ENCODE measurements at regions not wholly inside any gene's neighbourhood (a gene's known extent, or its start where the extent isn't known, plus 50 kb on each side); places are given as distances from the start of the nearest gene placed in this dataset.

DNA sequence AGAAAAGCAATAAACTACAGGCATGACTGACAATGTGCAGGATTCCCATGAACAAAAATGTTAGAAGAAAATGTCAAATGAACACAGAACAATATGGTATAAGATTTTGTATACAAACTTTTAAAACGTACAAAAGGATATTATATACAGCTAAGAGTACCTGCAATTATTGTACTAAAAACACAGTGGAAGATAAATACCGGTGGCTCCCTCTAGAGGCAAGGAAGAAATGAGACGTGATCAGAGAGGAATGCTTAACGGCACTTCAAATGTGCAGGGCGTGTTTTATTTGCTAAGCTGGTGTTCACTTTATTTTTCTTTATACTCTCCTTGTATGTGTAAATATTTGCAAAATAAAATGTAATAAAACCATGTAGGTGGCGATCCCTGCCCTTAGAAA is 191.8 kb upstream of the SAMSN1 start:
- H4K20me1 ChIP-seq (ENCODE audit: insufficient read depth, poor library complexity, severe bottlenecking), result no peaks in the 10 kb centered on the region
- peak; percentile 66 for DNase-seq (ENCODE audit: low spot score)
- no peak overlapping the region for H2AFZ ChIP-seq
- H3K27ac ChIP-seq, result no peak overlapping the region
- no peaks in the 10 kb centered on the region for H3K27me3 ChIP-seq
- no peaks in the 10 kb centered on the region for H3K4me1 ChIP-seq (ENCODE audit: insufficient read depth)
- H3K9me2 ChIP-seq (replicated peaks; ENCODE audit: insufficient read depth), result no peaks in the 10 kb centered on the region
- 31% methylated on average over 6 of the region's 6 CpGs for WGBS (ENCODE audit: low lambda C conversion rate, missing lambda C conversion rate)
- H3K4me3 ChIP-seq, result no peak overlapping the region
- H3K9me3 ChIP-seq (ENCODE audit: low read depth), result no peaks in the 10 kb centered on the region
- H3K79me2 ChIP-seq, result no peaks in the 10 kb centered on the region
- H3K4me2 ChIP-seq, result no peak overlapping the region
- no peak for TF ChIP-seq EZH2phosphoT487 (IDR thresholded peaks at IDR 0.05; ENCODE audit: low read depth, severe bottlenecking, unreplicated experiment)
- TF ChIP-seq, protein P1, sequence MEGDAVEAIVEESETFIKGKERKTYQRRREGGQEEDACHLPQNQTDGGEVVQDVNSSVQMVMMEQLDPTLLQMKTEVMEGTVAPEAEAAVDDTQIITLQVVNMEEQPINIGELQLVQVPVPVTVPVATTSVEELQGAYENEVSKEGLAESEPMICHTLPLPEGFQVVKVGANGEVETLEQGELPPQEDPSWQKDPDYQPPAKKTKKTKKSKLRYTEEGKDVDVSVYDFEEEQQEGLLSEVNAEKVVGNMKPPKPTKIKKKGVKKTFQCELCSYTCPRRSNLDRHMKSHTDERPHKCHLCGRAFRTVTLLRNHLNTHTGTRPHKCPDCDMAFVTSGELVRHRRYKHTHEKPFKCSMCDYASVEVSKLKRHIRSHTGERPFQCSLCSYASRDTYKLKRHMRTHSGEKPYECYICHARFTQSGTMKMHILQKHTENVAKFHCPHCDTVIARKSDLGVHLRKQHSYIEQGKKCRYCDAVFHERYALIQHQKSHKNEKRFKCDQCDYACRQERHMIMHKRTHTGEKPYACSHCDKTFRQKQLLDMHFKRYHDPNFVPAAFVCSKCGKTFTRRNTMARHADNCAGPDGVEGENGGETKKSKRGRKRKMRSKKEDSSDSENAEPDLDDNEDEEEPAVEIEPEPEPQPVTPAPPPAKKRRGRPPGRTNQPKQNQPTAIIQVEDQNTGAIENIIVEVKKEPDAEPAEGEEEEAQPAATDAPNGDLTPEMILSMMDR (IDR thresholded peaks at IDR 0.05; ENCODE audit: poor library complexity), result peak; percentile 62
- H3K36me3 ChIP-seq (replicated peaks; ENCODE audit: insufficient read depth, low read depth), result no peaks in the 10 kb centered on the region

- Histone ChIP-seq H3K79me2 (no peaks in the 10 kb centered on the region), H4K20me1 (ENCODE audit: insufficient read depth, poor library complexity, severe bottlenecking) (no peaks in the 10 kb centered on the region), H2AFZ (no peak overlapping the region), H3K36me3 (replicated peaks; ENCODE audit: insufficient read depth, low read depth) (no peaks in the 10 kb centered on the region), H3K4me2 (no peak overlapping the region), H3K9me2 (replicated peaks; ENCODE audit: insufficient read depth) (no peaks in the 10 kb centered on the region), H3K9me3 (ENCODE audit: low read depth) (no peaks in the 10 kb centered on the region), H3K4me1 (ENCODE audit: insufficient read depth) (no peaks in the 10 kb centered on the region), H3K4me3 (no peak overlapping the region), H3K27me3 (no peaks in the 10 kb centered on the region), H3K27ac (no peak overlapping the region)
- TF ChIP-seq, protein P1 (IDR thresholded peaks at IDR 0.05; ENCODE audit: poor library complexity), result no peak
- TF ChIP-seq EZH2phosphoT487 (IDR thresholded peaks at IDR 0.05; ENCODE audit: low read depth, severe bottlenecking, unreplicated experiment) (no peak), EZH2 (IDR thresholded peaks at IDR 0.05; ENCODE audit: borderline replicate concordance) (no peak)
- 70% methylated on average over 2 of the region's 2 CpGs for WGBS (ENCODE audit: low lambda C conversion rate, missing lambda C conversion rate)
- DNase-seq (ENCODE audit: low spot score), result no peak
Measured at GRCh38 chr21:14737284-14737691, 191.2 kb upstream of the SAMSN1 start.

DNA sequence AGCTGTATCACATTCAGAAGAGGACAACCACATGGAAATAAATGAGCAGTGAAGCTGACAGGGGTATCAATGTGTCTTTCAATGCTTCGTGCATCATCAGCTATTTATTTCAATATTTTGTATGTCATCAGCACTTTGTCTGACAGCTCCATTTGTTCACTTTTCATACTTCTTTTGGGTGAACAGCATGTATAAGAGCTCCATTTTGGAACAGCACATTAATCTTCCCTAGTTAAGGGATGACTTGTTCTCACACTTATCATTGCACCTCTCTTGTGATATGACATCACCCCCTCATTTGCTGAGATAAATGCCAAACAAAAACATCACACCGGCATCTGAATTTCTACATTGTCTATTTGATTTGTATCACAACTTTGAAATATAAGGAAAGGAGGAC is 190.6 kb upstream of the SAMSN1 start:
- Histone ChIP-seq H3K4me1 (ENCODE audit: insufficient read depth) (no peaks in the 10 kb centered on the region), H3K27me3 (no peaks in the 10 kb centered on the region), H3K9me3 (ENCODE audit: low read depth) (no peaks in the 10 kb centered on the region), H4K20me1 (ENCODE audit: insufficient read depth, poor library complexity, severe bottlenecking) (no peaks in the 10 kb centered on the region), H3K4me2 (no peak overlapping the region), H3K27ac (no peak overlapping the region), H3K4me3 (no peak overlapping the region), H3K36me3 (replicated peaks; ENCODE audit: insufficient read depth, low read depth) (no peaks in the 10 kb centered on the region), H3K79me2 (no peaks in the 10 kb centered on the region), H2AFZ (no peak overlapping the region), H3K9me2 (replicated peaks; ENCODE audit: insufficient read depth) (no peaks in the 10 kb centered on the region)
- DNase-seq (ENCODE audit: low spot score), result no peak
- WGBS (ENCODE audit: low lambda C conversion rate, missing lambda C conversion rate), result 92% methylated on average over 2 of the region's 2 CpGs
- TF ChIP-seq, protein P1 (IDR thresholded peaks at IDR 0.05; ENCODE audit: poor library complexity), result no peak
- no peak for TF ChIP-seq EZH2 (IDR thresholded peaks at IDR 0.05; ENCODE audit: borderline replicate concordance)
- no peak for TF ChIP-seq EZH2phosphoT487 (IDR thresholded peaks at IDR 0.05; ENCODE audit: low read depth, severe bottlenecking, unreplicated experiment)

- TF ChIP-seq EZH2 (IDR thresholded peaks at IDR 0.05; ENCODE audit: borderline replicate concordance) (no peak), EZH2phosphoT487 (IDR thresholded peaks at IDR 0.05; ENCODE audit: low read depth, severe bottlenecking, unreplicated experiment) (no peak)
- TF ChIP-seq, protein P1 (IDR thresholded peaks at IDR 0.05; ENCODE audit: poor library complexity), result no peak
- Histone ChIP-seq H3K79me2 (no peaks in the 10 kb centered on the region), H3K9me2 (replicated peaks; ENCODE audit: insufficient read depth) (no peaks in the 10 kb centered on the region), H3K4me2 (no peak overlapping the region), H3K4me3 (no peak overlapping the region), H3K36me3 (replicated peaks; ENCODE audit: insufficient read depth, low read depth) (no peaks in the 10 kb centered on the region), H3K9me3 (ENCODE audit: low read depth) (no peaks in the 10 kb centered on the region), H3K27me3 (no peaks in the 10 kb centered on the region), H3K4me1 (ENCODE audit: insufficient read depth) (no peaks in the 10 kb centered on the region), H2AFZ (no peak overlapping the region), H4K20me1 (ENCODE audit: insufficient read depth, poor library complexity, severe bottlenecking) (no peaks in the 10 kb centered on the region), H3K27ac (no peak overlapping the region)
- 76% methylated on average over 2 of the region's 2 CpGs for WGBS (ENCODE audit: low lambda C conversion rate, missing lambda C conversion rate)
- DNase-seq (ENCODE audit: low spot score), result no peak
Measured at GRCh38 chr21:14736162-14736561, 190.0 kb upstream of the SAMSN1 start.

Data from hepatocyte (in vitro differentiated cells).